Right lobe of liver (tissue), 6 donors: ENCODE measurements at regions not wholly inside any gene's neighbourhood (a gene's known extent, or its start where the extent isn't known, plus 50 kb on each side); places are given as distances from the start of the nearest gene placed in this dataset.

Source experiments
- ATAC-seq, 4 donors: fragments of 200-7000 bp; cut with Tn5 transposase; one replicate each; pipeline ENCODE4 v1.9.1; 2020; ENCODE audit warnings: mild to moderate bottlenecking in 4 of 4, moderate library complexity in 4 of 4
- DNase-seq, 3 donors: peaks; one replicate each; pipeline ENCODE4 v3.0.0-alpha.2; 2020
- H3K27ac ChIP-seq, 3 donors: fragments of 200-600 bp; one replicate each; pipeline ENCODE4 v1.8.0; 2022
- H3K27me3 ChIP-seq, 2 donors: fragments of 200-600 bp; one replicate each; pipeline ENCODE4 v1.8.0; 2022
- H3K36me3 ChIP-seq, 4 donors: fragments of 200-600 bp; sonication (generic) in 1 of 4; one replicate each; pipeline versions ENCODE4 v1.5.1 to v1.8.0; 2017 to 2022; ENCODE audit warnings: control low read depth in 1 of 4
- H3K4me1 ChIP-seq, 4 donors: fragments of 200-600 bp; sonication (generic) in 1 of 4; one replicate each; pipeline versions ENCODE4 v1.5.1 to v1.8.0; 2017 to 2022; ENCODE audit warnings: control low read depth in 1 of 4
- H3K4me3 ChIP-seq, 3 donors: fragments of 200-600 bp; one replicate each; pipeline ENCODE4 v1.8.0; 2022
- H3K9me3 ChIP-seq, 4 donors: fragments of 200-600 bp; sonication (generic) in 1 of 4; one replicate each; pipeline versions ENCODE4 v1.5.1 to v1.8.0; 2017 to 2022; ENCODE audit warnings: control low read depth in 1 of 4
- CTCF ChIP-seq, 4 donors: fragments of 200-600 bp in 3 of 4; fragments of 450-650 bp in 1 of 4; IDR thresholded peaks; one replicate each; pipeline versions ENCODE4 v1.5.1 to v1.8.0; 2016 to 2022; ENCODE audit warnings: antibody characterized with exemption in 4 of 4, mild to moderate bottlenecking in 2 of 4
- POLR2A ChIP-seq: fragments of 450-650 bp; IDR thresholded peaks from one replicate; pipeline ENCODE4 v1.6.1; 2017; ENCODE audit warnings: antibody characterized with exemption, mild to moderate bottlenecking
- WGBS: methylation state at CpG from one replicate; pipeline ENCODE4 v1.1.6; 2018; ENCODE audit warnings: low coverage, low lambda C conversion rate; ENCODE audit not compliant: insufficient coverage; ENCODE audit errors: missing lambda C conversion rate; 5-methylcytosine and 5-hydroxymethylcytosine counted together
- intact Hi-C, 2 donors: fragments of 100-400 bp; cut with DNase I; formaldehyde crosslinking; loops; one replicate each; pipeline versions ENCODE4 v1.11.2 to v1.14.1; 2022
- donor health status: DM: no; HTN: yes; CAD: no.
- donor health status: DM: no; HTN: no; CAD: no.
- donor health status: DM: no; HTN: no; CAD: no.
- donor health status: DM: no; HTN: yes; CAD: no.
- donor health status: DM: no; HTN: yes; CAD: no.

GRCh38 chr11:122271745-122272144 lies 155.7 kb upstream of the BLID start:
- H3K27ac ChIP-seq = no peak overlapping the region
- H3K27me3 ChIP-seq = no peaks in the 10 kb centered on the region
- no peaks in the 10 kb centered on the region for H3K36me3 ChIP-seq
- intact Hi-C loops = no loop called here
- no peak for ATAC-seq
- no peak for DNase-seq
- H3K9me3 ChIP-seq = no peaks in the 10 kb centered on the region
- H3K4me1 ChIP-seq = no peaks in the 10 kb centered on the region
- 80% methylated on average over 4 of the region's 4 CpGs for WGBS
- TF ChIP-seq POLR2A (no peak), CTCF (IDR thresholded peaks at IDR 0.05) (no peak)
- no peak overlapping the region for H3K4me3 ChIP-seq

GRCh38 chr11:122271137-122271536 lies 155.1 kb upstream of the BLID start:
- no peak for ATAC-seq
- TF ChIP-seq CTCF (IDR thresholded peaks at IDR 0.05) = no peak
- no peak for TF ChIP-seq POLR2A
- no peaks in the 10 kb centered on the region for H3K27me3 ChIP-seq
- H3K27ac ChIP-seq = no peak overlapping the region
- H3K9me3 ChIP-seq = no peaks in the 10 kb centered on the region
- no peaks in the 10 kb centered on the region for H3K36me3 ChIP-seq
- WGBS = 75% methylated on average over 2 of the region's 5 CpGs
- H3K4me1 ChIP-seq = no peaks in the 10 kb centered on the region
- no peak for DNase-seq
- H3K4me3 ChIP-seq = no peak overlapping the region
- intact Hi-C loops = no loop called here

- Histone ChIP-seq H3K27me3 (no peaks in the 10 kb centered on the region), H3K4me1 (no peaks in the 10 kb centered on the region), H3K4me3 (no peak overlapping the region), H3K27ac (no peak overlapping the region), H3K36me3 (no peaks in the 10 kb centered on the region), H3K9me3 (no peaks in the 10 kb centered on the region)
- ATAC-seq (no peak), DNase-seq (no peak)
- intact Hi-C loops = no loop called here
- TF ChIP-seq CTCF (IDR thresholded peaks at IDR 0.05) (no peak), POLR2A (no peak)
- WGBS = 82% methylated on average over 3 of the region's 3 CpGs
These were observed 154.5 kb upstream of the BLID start for GRCh38 chr11:122270535-122270934.

- Histone ChIP-seq H3K4me1 (no peaks in the 10 kb centered on the region), H3K36me3 (no peaks in the 10 kb centered on the region), H3K27me3 (no peaks in the 10 kb centered on the region), H3K27ac (no peak overlapping the region), H3K4me3 (no peak overlapping the region), H3K9me3 (no peaks in the 10 kb centered on the region)
- 79% methylated on average over 3 of the region's 4 CpGs for WGBS
- intact Hi-C loops = no loop called here
- TF ChIP-seq POLR2A (no peak), CTCF (IDR thresholded peaks at IDR 0.05) (no peak)
- ATAC-seq (no peak), DNase-seq (no peak)
These were observed 153.8 kb upstream of the BLID start for GRCh38 chr11:122269824-122270223.

- 69% methylated on average over 3 of the region's 6 CpGs for WGBS
- Histone ChIP-seq H3K27ac (no peak overlapping the region), H3K9me3 (no peaks in the 10 kb centered on the region), H3K4me3 (no peak overlapping the region), H3K4me1 (no peaks in the 10 kb centered on the region), H3K36me3 (no peaks in the 10 kb centered on the region), H3K27me3 (no peaks in the 10 kb centered on the region)
- no peak for ATAC-seq
- DNase-seq = no peak
- intact Hi-C loops = no loop called here
- TF ChIP-seq POLR2A (no peak), CTCF (IDR thresholded peaks at IDR 0.05) (no peak)
These were observed 152.7 kb upstream of the BLID start for GRCh38 chr11:122268601-122269130.
